D341Med (cell line): ENCODE measurements at regions not wholly inside any gene's neighbourhood (a gene's known extent, or its start where the extent isn't known, plus 50 kb on each side); places are given as distances from the start of the nearest gene placed in this dataset.
A peak's percentile ranks its signal among the peaks of the same experiment; 100 is the strongest.

ENCODE experiments used
- DNase-seq: peaks from one replicate; pipeline ENCODE4 v3.0.0; 2012; ENCODE audit warnings: low spot score

GRCh38 chr13:107205318-107206104 lies 637.6 kb upstream of the ARGLU1 start:
- DNase-seq, result peak; percentile 82

GRCh38 chr13:107203146-107203847 lies 635.4 kb upstream of the ARGLU1 start:
- peak; percentile 48 for DNase-seq

GRCh38 chr13:107202371-107203023 lies 634.6 kb upstream of the ARGLU1 start:
- DNase-seq, result no peak

- no peak for DNase-seq
Measured at GRCh38 chr13:107200491-107200890, 632.6 kb upstream of the ARGLU1 start.

- DNase-seq, result no peak
Measured at GRCh38 chr13:107192289-107192688, 624.4 kb upstream of the ARGLU1 start.

- no peak for DNase-seq
Measured at GRCh38 chr13:107190065-107190464, 622.1 kb upstream of the ARGLU1 start.

- no peak for DNase-seq
Measured at GRCh38 chr13:107185889-107186288, 618.0 kb upstream of the ARGLU1 start.

GRCh38 chr13:107170270-107170931 lies 602.5 kb upstream of the ARGLU1 start:
- DNase-seq, result no peak

GRCh38 chr13:107157271-107157670 lies 589.3 kb upstream of the ARGLU1 start:
- DNase-seq, result no peak

GRCh38 chr13:107144432-107144831 lies 576.5 kb upstream of the ARGLU1 start:
- DNase-seq, result no peak

- DNase-seq, result no peak
Measured at GRCh38 chr13:107141767-107142166, 573.8 kb upstream of the ARGLU1 start.

- no peak for DNase-seq
Measured at GRCh38 chr13:107139006-107139405, 571.1 kb upstream of the ARGLU1 start.

GRCh38 chr13:107138486-107138885 lies 570.5 kb upstream of the ARGLU1 start:
- DNase-seq, result no peak

GRCh38 chr13:107133950-107134349 lies 566.0 kb upstream of the ARGLU1 start:
- DNase-seq, result no peak

GRCh38 chr13:107130566-107130965 lies 562.6 kb upstream of the ARGLU1 start:
- DNase-seq, result no peak

GRCh38 chr13:107124730-107125129 lies 556.8 kb upstream of the ARGLU1 start:
- no peak for DNase-seq

GRCh38 chr13:107124129-107124718 lies 556.3 kb upstream of the ARGLU1 start:
- DNase-seq, result no peak

GRCh38 chr13:107121793-107122192 lies 553.9 kb upstream of the ARGLU1 start:
- DNase-seq, result no peak

GRCh38 chr13:107119989-107120881 lies 552.3 kb upstream of the ARGLU1 start:
- DNase-seq, result no peak

- DNase-seq, result no peak
Measured at GRCh38 chr13:107118506-107118905, 550.6 kb upstream of the ARGLU1 start.
